Esophagus squamous epithelium (tissue), 5 donors: ENCODE measurements at regions not wholly inside any gene's neighbourhood (a gene's known extent, or its start where the extent isn't known, plus 50 kb on each side); places are given as distances from the start of the nearest gene placed in this dataset.

Experiments used
- DNase-seq: peaks from one replicate; lab custom pipeline; 2025; lab: John Stamatoyannopoulos, UW
- H3K27ac ChIP-seq, 4 donors: fragments of 200-600 bp; sonication (generic); one replicate each; pipeline ENCODE4 v1.5.1; 2016 to 2019; ENCODE audit warnings: mild to moderate bottlenecking in 1 of 4
- H3K27me3 ChIP-seq, 4 donors: fragments of 200-600 bp; sonication (generic); 1 replicate in 3 of 4; 2 replicates in 1 of 4; pipeline versions ENCODE4 v1.5.1 to v1.6.0; 2017 to 2021; ENCODE audit warnings: antibody characterized with exemption in 1 of 4
- H3K36me3 ChIP-seq, 3 donors: fragments of 200-600 bp; sonication (generic); one replicate each; pipeline ENCODE4 v1.5.1; 2016 to 2019
- H3K4me1 ChIP-seq, 3 donors: fragments of 200-600 bp; sonication (generic); one replicate each; pipeline ENCODE4 v1.5.1; 2017 to 2019
- H3K4me3 ChIP-seq, 4 donors: fragments of 200-600 bp; sonication (generic); 1 replicate in 3 of 4; 2 replicates in 1 of 4; pipeline ENCODE4 v1.5.1; 2016 to 2019; ENCODE audit warnings: mild to moderate bottlenecking in 2 of 4, moderate library complexity in 1 of 4
- H3K9me3 ChIP-seq, 3 donors: fragments of 200-600 bp; sonication (generic); one replicate each; pipeline ENCODE4 v1.5.1; 2016 to 2019
- POLR2A ChIP-seq, 4 donors: fragments of 450-650 bp; IDR thresholded peaks; one replicate each; pipeline ENCODE4 v1.6.1; 2017; ENCODE audit warnings: antibody characterized with exemption in 4 of 4, mild to moderate bottlenecking in 4 of 4, moderate library complexity in 3 of 4
- WGBS, 2 donors: methylation state at CpG; one replicate each; pipeline ENCODE4 v1.1.5; 2018; 5-methylcytosine and 5-hydroxymethylcytosine counted together
- intact Hi-C: fragments of 100-400 bp; cut with DNase I; formaldehyde crosslinking; loops from one replicate; pipeline ENCODE4 v1.15.0; 2022
- TF ChIP-seq, protein P1 (sequence below), 6 experiments: fragments of 450-650 bp in 4 of 6; fragments of 200-600 bp in 2 of 6; sonication (generic) in 2 of 6; IDR thresholded peaks; one replicate each; pipeline ENCODE4 v1.5.1; 2016 to 2019; ENCODE audit warnings: antibody characterized with exemption in 6 of 6, mild to moderate bottlenecking in 4 of 6, moderate library complexity in 4 of 6
- donor health status: DM: yes; HTN: yes; CAD: no.

DNA sequence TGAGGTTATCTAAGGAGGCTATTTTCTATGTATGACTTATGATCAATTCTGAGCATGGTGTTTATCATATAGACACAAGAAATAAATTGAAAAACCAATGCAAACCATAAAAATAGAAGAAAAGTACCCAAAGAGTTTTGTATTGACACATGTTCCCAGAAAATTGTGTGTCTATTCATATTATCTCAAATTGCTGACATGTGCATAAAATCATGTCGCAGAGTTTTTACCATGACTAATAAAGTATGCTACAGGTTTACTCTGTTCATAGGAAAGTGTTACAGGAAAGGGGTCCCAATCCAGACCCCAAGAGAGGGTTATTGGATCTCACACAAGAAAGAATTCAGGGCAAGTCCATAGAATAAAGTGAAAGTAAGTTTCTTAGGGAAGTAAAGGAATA lies 290.7 kb upstream of the NRXN1 start:
- Histone ChIP-seq H3K27ac (no peak overlapping the region), H3K9me3 (no peaks in the 10 kb centered on the region), H3K4me1 (no peaks in the 10 kb centered on the region), H3K4me3 (no peak overlapping the region), H3K27me3 (no peaks in the 10 kb centered on the region), H3K36me3 (no peaks in the 10 kb centered on the region)
- TF ChIP-seq, protein P1, sequence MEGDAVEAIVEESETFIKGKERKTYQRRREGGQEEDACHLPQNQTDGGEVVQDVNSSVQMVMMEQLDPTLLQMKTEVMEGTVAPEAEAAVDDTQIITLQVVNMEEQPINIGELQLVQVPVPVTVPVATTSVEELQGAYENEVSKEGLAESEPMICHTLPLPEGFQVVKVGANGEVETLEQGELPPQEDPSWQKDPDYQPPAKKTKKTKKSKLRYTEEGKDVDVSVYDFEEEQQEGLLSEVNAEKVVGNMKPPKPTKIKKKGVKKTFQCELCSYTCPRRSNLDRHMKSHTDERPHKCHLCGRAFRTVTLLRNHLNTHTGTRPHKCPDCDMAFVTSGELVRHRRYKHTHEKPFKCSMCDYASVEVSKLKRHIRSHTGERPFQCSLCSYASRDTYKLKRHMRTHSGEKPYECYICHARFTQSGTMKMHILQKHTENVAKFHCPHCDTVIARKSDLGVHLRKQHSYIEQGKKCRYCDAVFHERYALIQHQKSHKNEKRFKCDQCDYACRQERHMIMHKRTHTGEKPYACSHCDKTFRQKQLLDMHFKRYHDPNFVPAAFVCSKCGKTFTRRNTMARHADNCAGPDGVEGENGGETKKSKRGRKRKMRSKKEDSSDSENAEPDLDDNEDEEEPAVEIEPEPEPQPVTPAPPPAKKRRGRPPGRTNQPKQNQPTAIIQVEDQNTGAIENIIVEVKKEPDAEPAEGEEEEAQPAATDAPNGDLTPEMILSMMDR (IDR thresholded peaks at IDR 0.05), result no peak
- no peak for TF ChIP-seq POLR2A (IDR thresholded peaks at IDR 0.05)
- 91 to 95% methylated on average over 1 of the region's 1 CpG for WGBS, 2 donors
- intact Hi-C loops, result no loop called here
- DNase-seq, result no peak

DNA sequence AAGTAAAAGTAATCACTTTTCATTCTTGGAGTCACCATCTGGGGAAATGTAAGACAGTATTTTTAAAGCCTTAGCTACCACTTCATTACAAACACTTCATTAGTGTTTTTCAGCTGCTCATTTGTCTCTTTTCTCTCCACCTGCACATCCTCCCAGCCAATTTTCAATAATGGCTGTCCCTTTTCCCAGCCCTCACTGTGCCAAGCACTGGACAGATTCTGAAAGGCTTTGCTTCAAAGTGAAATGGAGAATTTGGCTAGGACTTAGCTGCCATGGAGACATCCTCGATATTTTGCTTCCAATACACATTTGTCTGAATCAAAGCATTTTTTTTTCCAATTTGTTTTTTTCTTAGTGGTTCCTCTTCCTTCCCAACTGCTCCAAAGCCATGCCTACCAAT lies 272.4 kb upstream of the NRXN1 start:
- Histone ChIP-seq H3K4me1 (no peaks in the 10 kb centered on the region), H3K27ac (no peak overlapping the region), H3K27me3 (no peaks in the 10 kb centered on the region), H3K36me3 (no peaks in the 10 kb centered on the region), H3K4me3 (no peak overlapping the region), H3K9me3 (no peaks in the 10 kb centered on the region)
- WGBS, 2 donors, result 18 to 30% methylated on average over 1 of the region's 1 CpG
- intact Hi-C loops, result no loop called here
- DNase-seq, result no peak
- TF ChIP-seq, protein P1 (IDR thresholded peaks at IDR 0.05), result no peak
- TF ChIP-seq POLR2A (IDR thresholded peaks at IDR 0.05), result no peak

GRCh38 chr2:51301381-51301780 lies 269.4 kb upstream of the NRXN1 start:
- no peak for DNase-seq
- Histone ChIP-seq H3K4me3 (no peak overlapping the region), H3K9me3 (no peaks in the 10 kb centered on the region), H3K27ac (no peak overlapping the region), H3K36me3 (no peaks in the 10 kb centered on the region), H3K4me1 (no peaks in the 10 kb centered on the region), H3K27me3 (no peaks in the 10 kb centered on the region)
- intact Hi-C loops, result no loop called here
- TF ChIP-seq, protein P1 (IDR thresholded peaks at IDR 0.05), result no peak
- TF ChIP-seq POLR2A (IDR thresholded peaks at IDR 0.05), result no peak
- WGBS, 2 donors, result 74 to 76% methylated on average over 4 of the region's 4 CpGs

DNA sequence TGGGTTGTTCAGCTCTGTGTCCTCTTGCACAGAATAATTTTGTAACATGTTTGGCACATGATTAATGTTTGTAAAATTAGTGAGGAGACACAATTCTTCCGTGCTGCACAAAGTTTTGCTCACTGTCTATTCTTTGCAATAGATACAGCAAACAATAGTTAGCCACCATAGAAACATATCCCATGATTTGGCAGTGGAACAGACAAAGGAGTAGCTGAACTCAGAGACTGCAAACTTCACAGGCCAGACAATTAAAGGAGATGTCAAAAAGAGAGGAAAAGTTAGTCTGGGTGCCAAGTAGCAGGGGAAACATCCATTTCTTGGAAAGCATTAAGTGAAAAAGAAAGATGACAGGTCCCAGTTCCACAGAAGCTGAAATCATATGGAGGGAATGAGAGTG lies 267.4 kb upstream of the NRXN1 start:
- intact Hi-C loops, result no loop called here

GRCh38 chr2:51297488-51297887 lies 265.6 kb upstream of the NRXN1 start:
- 87 to 93% methylated on average over 1 of the region's 1 CpG for WGBS, 2 donors
- no peak for DNase-seq
- Histone ChIP-seq H3K27me3 (no peaks in the 10 kb centered on the region), H3K4me3 (no peak overlapping the region), H3K27ac (no peak overlapping the region), H3K36me3 (no peaks in the 10 kb centered on the region), H3K9me3 (no peaks in the 10 kb centered on the region), H3K4me1 (no peaks in the 10 kb centered on the region)
- intact Hi-C loops, result no loop called here
- TF ChIP-seq, protein P1 (IDR thresholded peaks at IDR 0.05), result no peak
- TF ChIP-seq POLR2A (IDR thresholded peaks at IDR 0.05), result no peak

More for the DNA sequence above, 267.4 kb upstream of the NRXN1 start:
- no peak overlapping the region for H3K27ac ChIP-seq
- no peaks in the 10 kb centered on the region for H3K9me3 ChIP-seq
- no peak for TF ChIP-seq POLR2A (IDR thresholded peaks at IDR 0.05)
- TF ChIP-seq, protein P1 (IDR thresholded peaks at IDR 0.05), result no peak
- H3K4me3 ChIP-seq, result no peak overlapping the region
- no peaks in the 10 kb centered on the region for H3K36me3 ChIP-seq
- no peaks in the 10 kb centered on the region for H3K4me1 ChIP-seq
- no peaks in the 10 kb centered on the region for H3K27me3 ChIP-seq
- 7 to 21% methylated on average over 1 of the region's 1 CpG for WGBS, 2 donors
- DNase-seq, result no peak
